CD4-positive, alpha-beta T cell (primary cell): ENCODE measurements at regions not wholly inside any gene's neighbourhood (a gene's known extent, or its start where the extent isn't known, plus 50 kb on each side); places are given as distances from the start of the nearest gene placed in this dataset.

ENCODE experiments used
- ATAC-seq: fragments of 200-7000 bp; cut with Tn5 transposase; one replicate; pipeline ENCODE4 v1.10.0; 2022; ENCODE audit warnings: mild to moderate bottlenecking; ENCODE audit not compliant: poor library complexity
- CTCF ChIA-PET: fragments of 350-600 bp; sonication (Branson Sonifier 250); formaldehyde crosslinking; loops from one replicate; lab custom pipeline; 2021; ENCODE audit warnings: antibody characterized with exemption, inconsistent platforms; lab: Charles Lee
- POLR2A ChIA-PET: fragments of 350-600 bp; sonication (Branson Sonifier 250); formaldehyde crosslinking; loops from one replicate; lab custom pipeline; 2021; ENCODE audit warnings: antibody characterized with exemption, inconsistent platforms; lab: Charles Lee
- DNase-seq, 14 experiments: peaks; one replicate each; pipeline ENCODE4 v3.0.0-alpha.2; 2013 to 2020; ENCODE audit warnings: mixed read lengths in 2 of 14
- H3K27ac ChIP-seq, 2 donors: one replicate each; pipeline versions ENCODE4 v1.5.1 to v1.7.0; 2013; ENCODE audit warnings: low read length in 2 of 2, low read depth in 1 of 2, mild to moderate bottlenecking in 1 of 2
- H3K27me3 ChIP-seq, 2 experiments: 1 replicate in 1 of 2; 2 replicates in 1 of 2; pipeline versions ENCODE4 v1.6.1 to v1.7.0; 2013; ENCODE audit warnings: low read length in 2 of 2, control low read depth in 1 of 2, mild to moderate bottlenecking in 1 of 2, moderate library complexity in 1 of 2; ENCODE audit not compliant: insufficient read depth in 2 of 2, control insufficient read depth in 1 of 2
- H3K36me3 ChIP-seq: one replicate; pipeline ENCODE4 v1.6.1; 2013; ENCODE audit warnings: low read length, control low read depth; ENCODE audit not compliant: insufficient read depth
- H3K4me1 ChIP-seq: one replicate; pipeline ENCODE4 v1.6.1; 2013; ENCODE audit warnings: low read length, control low read depth; ENCODE audit not compliant: insufficient read depth
- H3K4me3 ChIP-seq: one replicate; pipeline ENCODE4 v1.5.1; 2013; ENCODE audit warnings: mild to moderate bottlenecking, low read length, moderate library complexity
- H3K9me3 ChIP-seq, 2 experiments: 1 replicate in 1 of 2; 2 replicates in 1 of 2; pipeline versions ENCODE4 v1.6.1 to v1.7.0; 2013; ENCODE audit warnings: low read length in 2 of 2, mild to moderate bottlenecking in 2 of 2, control low read depth in 1 of 2, moderate library complexity in 1 of 2; ENCODE audit not compliant: control insufficient read depth in 1 of 2, insufficient read depth in 1 of 2
- H3K27ac Mint-ChIP-seq: one replicate; pipeline ENCODE4 v1.8.0; 2020; ENCODE audit warnings: mixed read lengths
- H3K27me3 Mint-ChIP-seq: one replicate; pipeline ENCODE4 v1.8.0; 2021; ENCODE audit warnings: mixed read lengths
- H3K36me3 Mint-ChIP-seq: one replicate; pipeline ENCODE4 v1.8.0; 2021; ENCODE audit warnings: low read depth, mixed read lengths
- H3K4me1 Mint-ChIP-seq: one replicate; pipeline ENCODE4 v1.8.0; 2021; ENCODE audit warnings: low read depth, mixed read lengths
- H3K4me3 Mint-ChIP-seq: one replicate; pipeline ENCODE4 v1.8.0; 2020; ENCODE audit warnings: mild to moderate bottlenecking, mixed read lengths
- H3K9me3 Mint-ChIP-seq: one replicate; pipeline ENCODE4 v1.8.0; 2020; ENCODE audit warnings: mixed read lengths
- intact Hi-C, 2 experiments: fragments of 100-400 bp; cut with DNase I in 1 of 2; cut with micrococcal nuclease in 1 of 2; formaldehyde crosslinking; loops; one replicate each; pipeline versions ENCODE4 v1.15.1 to v1.9.0; 2023 to 2025; cut with DNase I, micrococcal nuclease
- TF ChIP-seq, protein P1 (sequence below): fragments of 200-600 bp; IDR thresholded peaks from one replicate; pipeline ENCODE4 v1.8.0; 2022; ENCODE audit warnings: antibody characterized with exemption, mild to moderate bottlenecking

DNA sequence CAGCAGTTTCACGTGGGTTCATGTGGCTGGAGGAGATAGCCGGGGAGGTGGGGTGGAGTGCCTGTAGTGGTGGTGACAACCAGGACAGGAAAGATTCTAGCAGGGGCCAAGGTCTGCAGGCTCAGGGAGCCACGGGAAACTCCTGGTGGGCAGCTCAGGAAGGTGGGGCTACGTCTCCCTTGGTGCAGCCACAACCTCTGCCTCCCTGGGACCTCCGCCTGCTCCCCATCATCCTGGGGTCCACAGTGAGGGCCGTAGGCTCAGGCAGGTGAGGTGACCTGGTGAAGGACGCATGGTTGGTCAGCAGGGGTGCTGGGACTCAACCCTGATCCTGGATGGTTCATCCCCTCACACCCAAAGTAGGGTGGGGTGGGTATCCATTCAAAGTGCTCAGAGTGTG is 524.1 kb downstream of the TBC1D22A start:
- ATAC-seq (no peak), DNase-seq (peak in 1 of 14 experiments; percentile 22)
- H3K4me1 Mint-ChIP-seq: no peaks in the 10 kb centered on the region
- no peak overlapping the region for H3K27ac ChIP-seq
- peaks cover 0 to 2% of the 10 kb centered on the region in 2 experiments for H3K27me3 ChIP-seq
- H3K27ac Mint-ChIP-seq: no peak overlapping the region
- TF ChIP-seq, protein P1, sequence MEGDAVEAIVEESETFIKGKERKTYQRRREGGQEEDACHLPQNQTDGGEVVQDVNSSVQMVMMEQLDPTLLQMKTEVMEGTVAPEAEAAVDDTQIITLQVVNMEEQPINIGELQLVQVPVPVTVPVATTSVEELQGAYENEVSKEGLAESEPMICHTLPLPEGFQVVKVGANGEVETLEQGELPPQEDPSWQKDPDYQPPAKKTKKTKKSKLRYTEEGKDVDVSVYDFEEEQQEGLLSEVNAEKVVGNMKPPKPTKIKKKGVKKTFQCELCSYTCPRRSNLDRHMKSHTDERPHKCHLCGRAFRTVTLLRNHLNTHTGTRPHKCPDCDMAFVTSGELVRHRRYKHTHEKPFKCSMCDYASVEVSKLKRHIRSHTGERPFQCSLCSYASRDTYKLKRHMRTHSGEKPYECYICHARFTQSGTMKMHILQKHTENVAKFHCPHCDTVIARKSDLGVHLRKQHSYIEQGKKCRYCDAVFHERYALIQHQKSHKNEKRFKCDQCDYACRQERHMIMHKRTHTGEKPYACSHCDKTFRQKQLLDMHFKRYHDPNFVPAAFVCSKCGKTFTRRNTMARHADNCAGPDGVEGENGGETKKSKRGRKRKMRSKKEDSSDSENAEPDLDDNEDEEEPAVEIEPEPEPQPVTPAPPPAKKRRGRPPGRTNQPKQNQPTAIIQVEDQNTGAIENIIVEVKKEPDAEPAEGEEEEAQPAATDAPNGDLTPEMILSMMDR: no peak
- peaks cover 0 to 13% of the 10 kb centered on the region in 2 experiments for H3K9me3 ChIP-seq
- H3K4me3 Mint-ChIP-seq: no peak overlapping the region
- ChIA-PET POLR2A (no interaction called here), CTCF (no interaction called here)
- H3K36me3 Mint-ChIP-seq: no peaks in the 10 kb centered on the region
- peaks cover 10% of the 10 kb centered on the region for H3K27me3 Mint-ChIP-seq
- no peaks in the 10 kb centered on the region for H3K36me3 ChIP-seq
- no peaks in the 10 kb centered on the region for H3K4me1 ChIP-seq
- intact Hi-C loops: no loop called here
- H3K4me3 ChIP-seq: no peak overlapping the region
- no peaks in the 10 kb centered on the region for H3K9me3 Mint-ChIP-seq

DNA sequence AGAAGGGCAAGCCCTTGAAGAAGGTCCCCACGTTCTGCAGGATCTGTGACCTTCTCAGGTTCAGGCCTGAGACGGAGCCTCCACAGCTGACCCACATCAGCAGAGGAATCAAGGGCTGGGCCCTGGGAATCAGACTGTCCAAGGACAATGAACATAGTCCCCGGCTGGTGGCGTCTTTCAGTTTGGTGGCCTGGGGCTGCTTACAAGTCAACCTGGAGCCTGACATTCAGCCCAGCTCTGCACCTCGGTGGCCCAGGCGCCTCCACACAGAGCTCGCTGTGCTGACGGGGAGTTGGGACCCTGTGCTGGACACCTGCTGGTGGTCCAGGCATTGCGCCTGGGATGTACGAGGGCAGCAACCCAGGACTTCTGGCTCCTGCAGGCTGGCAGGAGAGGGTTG is 523.5 kb downstream of the TBC1D22A start:
- Histone ChIP-seq H3K27me3 (peaks cover 0 to 2% of the 10 kb centered on the region in 2 experiments), H3K27ac (no peak overlapping the region), H3K4me3 (no peak overlapping the region), H3K4me1 (no peaks in the 10 kb centered on the region), H3K36me3 (no peaks in the 10 kb centered on the region), H3K9me3 (peaks cover 0 to 13% of the 10 kb centered on the region in 2 experiments)
- Mint-ChIP-seq H3K4me3 (no peak overlapping the region), H3K27ac (no peak overlapping the region), H3K4me1 (no peaks in the 10 kb centered on the region), H3K9me3 (no peaks in the 10 kb centered on the region), H3K36me3 (no peaks in the 10 kb centered on the region), H3K27me3 (peaks cover 10% of the 10 kb centered on the region)
- TF ChIP-seq, protein P1: no peak
- intact Hi-C loops: no loop called here
- CTCF ChIA-PET: no interaction called here
- no peak for ATAC-seq
- POLR2A ChIA-PET: no interaction called here
- DNase-seq: no peak

DNA sequence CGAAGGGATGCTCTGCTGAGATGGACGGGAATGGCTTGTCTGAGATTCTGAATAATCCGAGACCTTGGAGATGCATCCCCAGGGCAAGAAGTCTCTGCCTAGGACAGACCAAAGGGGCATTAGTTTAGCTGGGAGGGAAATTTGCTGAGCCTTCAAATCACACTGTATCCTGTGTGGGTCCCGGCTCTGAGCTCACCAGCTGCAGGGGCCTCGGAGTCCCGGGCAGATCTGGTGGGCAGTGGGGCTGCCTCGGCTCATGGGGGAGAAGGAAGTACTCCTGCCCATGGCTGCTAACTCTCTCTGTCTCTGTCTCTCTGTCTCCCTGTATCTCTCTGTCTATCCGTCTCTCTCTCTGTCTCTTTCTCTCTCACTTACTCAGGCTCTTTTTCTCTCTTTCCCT is 522.4 kb downstream of the TBC1D22A start:
- POLR2A ChIA-PET: no interaction called here

More for the DNA sequence above, 522.4 kb downstream of the TBC1D22A start:
- no peak overlapping the region for H3K4me3 Mint-ChIP-seq
- DNase-seq: no peak
- peaks cover 10% of the 10 kb centered on the region for H3K27me3 Mint-ChIP-seq
- Histone ChIP-seq H3K36me3 (no peaks in the 10 kb centered on the region), H3K27ac (no peak overlapping the region), H3K4me3 (no peak overlapping the region), H3K9me3 (peaks cover 0 to 13% of the 10 kb centered on the region in 2 experiments), H3K27me3 (peaks cover 0 to 2% of the 10 kb centered on the region in 2 experiments), H3K4me1 (no peaks in the 10 kb centered on the region)
- H3K36me3 Mint-ChIP-seq: no peaks in the 10 kb centered on the region
- intact Hi-C loops: no loop called here
- no peak for ATAC-seq
- no peak overlapping the region for H3K27ac Mint-ChIP-seq
- TF ChIP-seq, protein P1: no peak
- no peaks in the 10 kb centered on the region for H3K4me1 Mint-ChIP-seq
- H3K9me3 Mint-ChIP-seq: no peaks in the 10 kb centered on the region
- CTCF ChIA-PET: no interaction called here
